ENCODE measurements at regions not wholly inside any gene's neighbourhood (a gene's known extent, or its start where the extent isn't known, plus 50 kb on each side); places are given as distances from the start of the nearest gene placed in this dataset.
A peak's percentile ranks its signal among the peaks of the same experiment; 100 is the strongest.
"Not testable (repeated sequence)": the region's sequence is repeated elsewhere in the genome, so short reads cannot be mapped to it uniquely, and the experiment has no call there.

- DNase-seq (ENCODE audit: low spot score in 2 of 2) = no peak
- no peaks in the 10 kb centered on the region for H3K9me3 ChIP-seq
- in situ Hi-C loops (cut with MboI; ENCODE audit: low sequenced_read_pairs) = no loop called here
- H3K36me3 ChIP-seq (replicated peaks) = no peaks in the 10 kb centered on the region
- no peaks in the 10 kb centered on the region for H3K4me1 ChIP-seq
- no peak overlapping the region for H3K4me3 ChIP-seq
- H3K27me3 ChIP-seq (ENCODE audit: low read depth) = no peaks in the 10 kb centered on the region
Observed at GRCh38 chr17:21774263-21774662, 81.9 kb downstream of the KCNJ18 start.

GRCh38 chr17:21775566-21775965 is 83.2 kb downstream of the KCNJ18 start:
- H3K4me1 ChIP-seq; H3K4me3 ChIP-seq; DNase-seq (ENCODE audit: low spot score in 2 of 2); H3K9me3 ChIP-seq; in situ Hi-C loops (cut with MboI; ENCODE audit: low sequenced_read_pairs); H3K36me3 ChIP-seq (replicated peaks); H3K27me3 ChIP-seq (ENCODE audit: low read depth): not testable (repeated sequence)

DNA sequence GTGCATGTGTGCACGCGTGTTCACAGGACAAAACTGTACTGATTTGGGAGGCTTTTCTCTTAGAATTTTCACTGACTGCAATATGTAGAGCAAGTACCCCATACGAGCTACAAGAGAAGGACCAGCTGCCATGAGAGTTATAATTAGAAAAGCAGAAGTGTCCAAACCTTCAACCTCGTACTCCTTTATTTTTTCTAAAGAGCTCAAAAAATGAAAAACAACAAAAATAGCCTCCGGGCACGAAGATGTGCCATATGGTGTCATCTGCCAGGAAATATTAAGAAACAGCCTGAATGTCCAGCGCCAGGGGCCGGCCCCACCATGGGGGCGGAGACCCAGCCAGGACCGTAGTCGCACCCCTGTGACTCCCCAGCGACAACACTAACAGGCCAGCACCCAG is 84.6 kb downstream of the KCNJ18 start:
- DNase-seq (ENCODE audit: low spot score in 2 of 2); H3K9me3 ChIP-seq; H3K36me3 ChIP-seq (replicated peaks); in situ Hi-C loops (cut with MboI; ENCODE audit: low sequenced_read_pairs); H3K27me3 ChIP-seq (ENCODE audit: low read depth); H3K4me3 ChIP-seq; H3K4me1 ChIP-seq: not testable (repeated sequence)

- H3K4me1 ChIP-seq; DNase-seq (ENCODE audit: low spot score in 2 of 2); H3K4me3 ChIP-seq; H3K27me3 ChIP-seq (ENCODE audit: low read depth); H3K36me3 ChIP-seq (replicated peaks); in situ Hi-C loops (cut with MboI; ENCODE audit: low sequenced_read_pairs); H3K9me3 ChIP-seq: not testable (repeated sequence)
Observed at GRCh38 chr17:21778866-21779265, 86.5 kb downstream of the KCNJ18 start.

GRCh38 chr17:21780293-21780888 is 88.1 kb downstream of the KCNJ18 start:
- in situ Hi-C loops (cut with MboI; ENCODE audit: low sequenced_read_pairs); H3K4me3 ChIP-seq; H3K9me3 ChIP-seq; H3K36me3 ChIP-seq (replicated peaks); H3K4me1 ChIP-seq; H3K27me3 ChIP-seq (ENCODE audit: low read depth): not testable (repeated sequence)
- peak in 1 of 2 experiments; percentile 16 for DNase-seq (ENCODE audit: low spot score in 2 of 2)

GRCh38 chr17:21780919-21781665 is 88.8 kb downstream of the KCNJ18 start:
- H3K36me3 ChIP-seq (replicated peaks); H3K27me3 ChIP-seq (ENCODE audit: low read depth); in situ Hi-C loops (cut with MboI; ENCODE audit: low sequenced_read_pairs); H3K4me3 ChIP-seq; H3K9me3 ChIP-seq; DNase-seq (ENCODE audit: low spot score in 2 of 2); H3K4me1 ChIP-seq: not testable (repeated sequence)

GRCh38 chr17:21781666-21782024 is 89.3 kb downstream of the KCNJ18 start:
- DNase-seq (ENCODE audit: low spot score in 2 of 2); H3K27me3 ChIP-seq (ENCODE audit: low read depth); in situ Hi-C loops (cut with MboI; ENCODE audit: low sequenced_read_pairs); H3K36me3 ChIP-seq (replicated peaks); H3K9me3 ChIP-seq; H3K4me1 ChIP-seq; H3K4me3 ChIP-seq: not testable (repeated sequence)

GRCh38 chr17:21782107-21782506 is 89.8 kb downstream of the KCNJ18 start:
- H3K4me1 ChIP-seq; H3K4me3 ChIP-seq; H3K9me3 ChIP-seq; in situ Hi-C loops (cut with MboI; ENCODE audit: low sequenced_read_pairs); H3K27me3 ChIP-seq (ENCODE audit: low read depth); H3K36me3 ChIP-seq (replicated peaks); DNase-seq (ENCODE audit: low spot score in 2 of 2): not testable (repeated sequence)

DNA sequence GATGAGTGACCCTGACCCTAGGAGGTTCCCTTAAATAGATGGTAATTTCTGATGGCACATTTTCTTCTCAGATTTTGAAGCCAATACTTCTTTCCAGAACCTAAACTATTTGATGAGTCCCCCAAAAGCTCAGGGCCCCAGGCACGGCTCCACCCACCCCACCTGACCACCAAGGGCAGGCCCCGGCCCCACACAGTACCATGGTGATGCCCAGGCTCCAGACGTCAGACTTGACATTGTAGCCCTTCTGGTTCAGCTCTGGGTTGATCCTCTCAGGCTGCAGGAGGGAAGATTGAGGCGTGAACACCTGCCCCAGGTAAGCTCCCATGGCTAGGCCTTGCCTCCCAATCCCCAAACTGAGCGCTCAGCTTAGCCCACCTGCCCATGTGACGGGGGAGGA is 90.3 kb downstream of the KCNJ18 start:
- H3K27me3 ChIP-seq (ENCODE audit: low read depth); in situ Hi-C loops (cut with MboI; ENCODE audit: low sequenced_read_pairs); H3K4me1 ChIP-seq; DNase-seq (ENCODE audit: low spot score in 2 of 2); H3K36me3 ChIP-seq (replicated peaks); H3K4me3 ChIP-seq; H3K9me3 ChIP-seq: not testable (repeated sequence)

DNA sequence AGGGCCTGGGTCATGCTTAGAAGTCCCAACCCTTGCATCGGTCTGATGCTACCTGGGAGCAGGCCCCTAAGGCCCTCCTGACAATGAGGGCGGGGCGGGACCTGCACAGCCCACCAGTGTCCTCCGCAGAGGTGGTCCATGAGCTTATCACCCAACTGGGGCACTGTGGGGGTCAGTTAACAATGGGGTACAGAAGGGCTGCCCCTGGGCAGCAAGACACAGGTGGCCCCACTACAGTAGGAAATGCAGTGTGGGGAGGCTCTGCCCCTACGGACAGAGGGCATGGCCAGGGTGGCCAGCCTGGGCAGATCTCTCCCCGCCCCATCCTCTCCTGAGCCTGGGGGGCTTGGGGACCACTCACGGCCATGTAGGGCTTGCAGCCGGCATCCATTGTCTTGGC is 90.7 kb downstream of the KCNJ18 start:
- H3K4me3 ChIP-seq; H3K27me3 ChIP-seq (ENCODE audit: low read depth); DNase-seq (ENCODE audit: low spot score in 2 of 2); H3K4me1 ChIP-seq; H3K36me3 ChIP-seq (replicated peaks); H3K9me3 ChIP-seq; in situ Hi-C loops (cut with MboI; ENCODE audit: low sequenced_read_pairs): not testable (repeated sequence)

DNA sequence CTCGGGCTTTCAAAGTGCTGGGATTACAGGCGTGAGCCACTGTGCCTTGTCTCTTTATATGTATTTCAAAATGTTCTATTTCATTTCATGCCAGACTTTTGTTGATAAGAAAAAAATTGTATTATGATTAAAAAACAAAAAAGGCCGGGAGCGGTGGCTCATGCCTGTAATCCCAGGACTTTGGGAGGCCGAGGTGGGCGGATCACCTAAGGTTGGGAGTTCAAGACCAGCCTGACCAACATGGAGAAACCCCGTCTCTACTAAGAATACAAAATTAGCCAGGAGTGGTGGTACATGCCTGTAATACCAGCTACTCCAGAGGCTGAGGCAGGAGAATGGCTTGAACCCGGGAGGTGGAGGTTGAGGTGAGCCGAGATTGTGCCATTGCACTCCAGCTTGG is 121.9 kb downstream of the KCNJ18 start:
- DNase-seq (ENCODE audit: low spot score in 2 of 2); H3K36me3 ChIP-seq (replicated peaks); in situ Hi-C loops (cut with MboI; ENCODE audit: low sequenced_read_pairs); H3K4me3 ChIP-seq; H3K4me1 ChIP-seq; H3K27me3 ChIP-seq (ENCODE audit: low read depth): not testable (repeated sequence)
- peaks cover 14% of the 10 kb centered on the region; the same call in 1 of the 2 replicates for H3K9me3 ChIP-seq

GRCh38 chr17:21814776-21815175 is 122.5 kb downstream of the KCNJ18 start:
- in situ Hi-C loops (cut with MboI; ENCODE audit: low sequenced_read_pairs) = no loop called here
- Histone ChIP-seq H3K4me3 (no peak overlapping the region), H3K9me3 (peaks cover 14% of the 10 kb centered on the region; the same call in 1 of the 2 replicates), H3K4me1 (no peaks in the 10 kb centered on the region), H3K27me3 (ENCODE audit: low read depth) (no peaks in the 10 kb centered on the region), H3K36me3 (replicated peaks) (no peaks in the 10 kb centered on the region)
- no peak for DNase-seq (ENCODE audit: low spot score in 2 of 2)

DNA sequence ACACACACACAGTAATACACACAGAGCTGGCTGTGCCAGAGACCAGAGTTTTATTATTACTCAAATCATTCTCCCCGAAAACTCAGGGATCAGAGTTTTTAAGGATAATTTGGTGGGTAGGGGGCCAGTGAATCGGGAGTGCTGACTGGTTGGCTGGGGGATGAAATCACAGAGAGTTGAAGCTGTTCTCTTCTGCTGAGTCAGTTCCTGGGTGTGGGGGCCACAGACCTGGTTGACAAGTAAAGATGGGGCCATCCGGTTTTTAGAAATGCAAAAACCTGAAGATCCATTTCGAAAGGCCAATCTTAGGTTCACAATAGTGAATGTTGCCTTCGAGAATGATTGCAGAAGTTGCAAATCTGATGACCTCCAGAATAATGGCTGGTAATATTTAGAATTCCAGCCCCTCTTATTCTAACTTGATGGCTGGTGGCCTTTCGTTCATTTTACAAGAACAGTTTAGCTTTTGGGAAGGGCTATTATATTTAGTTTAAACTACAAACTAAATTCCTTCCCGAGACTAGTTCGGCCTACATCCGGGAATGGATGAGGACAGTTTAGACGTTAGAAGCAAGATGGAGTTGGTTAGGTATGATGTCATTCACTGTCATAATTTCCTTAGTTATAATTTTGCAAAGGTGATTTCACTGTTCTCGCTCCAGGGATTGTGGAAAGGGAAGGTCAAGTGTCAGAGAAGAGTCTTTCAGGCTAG is 123.2 kb downstream of the KCNJ18 start:
- no peak for DNase-seq (ENCODE audit: low spot score in 2 of 2)

More for the DNA sequence above, 123.2 kb downstream of the KCNJ18 start:
- Histone ChIP-seq H3K4me3 (no peak overlapping the region), H3K4me1 (no peaks in the 10 kb centered on the region; the same call in 1 of the 2 replicates), H3K27me3 (ENCODE audit: low read depth) (no peaks in the 10 kb centered on the region), H3K9me3 (peaks cover 14% of the 10 kb centered on the region; the same call in 1 of the 2 replicates), H3K36me3 (replicated peaks) (no peaks in the 10 kb centered on the region)
- in situ Hi-C loops (cut with MboI; ENCODE audit: low sequenced_read_pairs) = no loop called here
